K562 (cell line): ENCODE measurements at regions not wholly inside any gene's neighbourhood (a gene's known extent, or its start where the extent isn't known, plus 50 kb on each side); places are given as distances from the start of the nearest gene placed in this dataset.
A peak's percentile ranks its signal among the peaks of the same experiment; 100 is the strongest.

Experiments used
- ATAC-seq: fragments of 200-7000 bp; cut with Tn5 transposase; 3 replicates; pipeline ENCODE4 v1.9.1; 2020; ENCODE audit warnings: moderate library complexity
- BruUV-seq: library from RNA; stranded (reverse); fragments of 400-500 nt; replicated peaks from 2 replicates; lab custom pipeline; 2021; lab: Mats Ljungman, UMichigan
- CTCF ChIA-PET: fragments of 300-600 bp; formaldehyde crosslinking; extraction: SDS; loops from one replicate; lab custom pipeline; 2021; ENCODE audit warnings: low intra/inter-chr PET ratio; lab: Yijun Ruan, JAX
- POLR2A ChIA-PET: fragments of 300-600, 350-650 bp; sonication (Branson Sonifier 250); formaldehyde crosslinking; extraction: SDS; loops from one replicate; lab custom pipeline; 2021; ENCODE audit warnings: antibody characterized with exemption, inconsistent platforms; lab: Yijun Ruan, JAX
- DNase-seq, 4 experiments: peaks; one replicate each; pipeline versions ENCODE4 v3.0.0 to v3.0.0-alpha.2; 2011 to 2018; ENCODE audit warnings: low spot score in 3 of 4, mixed read lengths in 3 of 4; ENCODE audit errors: extremely low read depth in 1 of 4
- FAIRE-seq: peaks from 2 replicates; lab custom pipeline; 2011; peaks lifted over from hg19 to GRCh38; lab: Jason Lieb, UNC
- H2AFZ ChIP-seq: 2 replicates; pipeline ENCODE4 v1.6.0; 2011; ENCODE audit warnings: low read depth, low read length, control low read depth, inconsistent platforms
- H3K27ac ChIP-seq: fragments of 200-600 bp; 3 replicates; pipeline ENCODE4 v1.8.0; 2011; ENCODE audit warnings: low read depth, mild to moderate bottlenecking, control low read depth, inconsistent platforms, low read length, moderate library complexity, mixed read lengths; ENCODE audit errors: extremely low read depth
- H3K27me3 ChIP-seq, 2 experiments: fragments of 300-600 bp in 1 of 2; 2 replicates in 1 of 2; 3 replicates in 1 of 2; pipeline versions ENCODE4 v1.6.0 to v1.8.0; 2011; ENCODE audit warnings: inconsistent platforms in 2 of 2, low read length in 2 of 2, mild to moderate bottlenecking in 1 of 2, mixed read lengths in 1 of 2, moderate library complexity in 1 of 2; ENCODE audit not compliant: control insufficient read depth in 2 of 2, insufficient read depth in 2 of 2
- H3K36me3 ChIP-seq: fragments of 300-600 bp; 3 replicates; pipeline ENCODE4 v1.8.0; 2011; ENCODE audit warnings: mild to moderate bottlenecking, low read length, inconsistent platforms; ENCODE audit not compliant: control insufficient read depth, insufficient read depth
- H3K4me1 ChIP-seq, 2 experiments: fragments of 200-600 bp in 1 of 2; replicated peaks in 1 of 2; 2 replicates in 1 of 2; 3 replicates in 1 of 2; pipeline versions ENCODE4 v1.5.1 to v1.8.0; 2011; ENCODE audit warnings: inconsistent platforms in 2 of 2, low read length in 2 of 2, mild to moderate bottlenecking in 1 of 2, mixed read lengths in 1 of 2, moderate library complexity in 1 of 2; ENCODE audit not compliant: control insufficient read depth in 2 of 2, insufficient read depth in 2 of 2
- H3K4me2 ChIP-seq: 2 replicates; pipeline ENCODE4 v1.6.1; 2011; ENCODE audit warnings: low read length, control low read depth, inconsistent platforms, mixed read lengths; ENCODE audit not compliant: insufficient read depth
- H3K4me3 ChIP-seq: fragments of 200-600 bp; sonication (generic), shearing (Covaris generic); 2 replicates; pipeline ENCODE4 v1.5.1; 2016; ENCODE audit warnings: control low read depth, inconsistent platforms
- H3K79me2 ChIP-seq: fragments of 200-600 bp; 3 replicates; pipeline ENCODE4 v1.8.0; 2011; ENCODE audit warnings: low read length, inconsistent platforms; ENCODE audit not compliant: control insufficient read depth, insufficient read depth
- H3K9ac ChIP-seq, 2 experiments: 2 replicates each; pipeline versions ENCODE4 v1.6.0 to v1.6.1; 2011; ENCODE audit warnings: low read depth in 2 of 2, low read length in 2 of 2, control low read depth in 1 of 2, inconsistent platforms in 1 of 2, mild to moderate bottlenecking in 1 of 2, mixed read lengths in 1 of 2; ENCODE audit not compliant: insufficient read depth in 1 of 2
- H3K9me1 ChIP-seq: one replicate; pipeline ENCODE4 v1.6.0; 2011; ENCODE audit warnings: inconsistent platforms, mild to moderate bottlenecking, low read length, moderate library complexity; ENCODE audit not compliant: control insufficient read depth, insufficient read depth
- H3K9me3 ChIP-seq: replicated peaks from 2 replicates; pipeline ENCODE4 v1.5.1; 2011; ENCODE audit warnings: low read depth, low read length, inconsistent platforms; ENCODE audit not compliant: control insufficient read depth, insufficient read depth
- H4K20me1 ChIP-seq: replicated peaks from 2 replicates; pipeline ENCODE4 v1.6.1; 2011; ENCODE audit warnings: low read length, inconsistent platforms, mixed read lengths; ENCODE audit not compliant: control insufficient read depth, insufficient read depth
- CXXC5 ChIP-seq: fragments of 250-450 bp; sonication (Bioruptor Pico); IDR thresholded peaks from 2 replicates; pipeline ENCODE4 v1.8.0; 2022; ENCODE audit warnings: inconsistent platforms, mild to moderate bottlenecking, moderate library complexity
- E2F1 ChIP-seq: sonication (generic); formaldehyde crosslinking; IDR thresholded peaks from 2 replicates; pipeline ENCODE4 v1.8.1; 2023; ENCODE audit warnings: mild to moderate bottlenecking, missing genetic modification reagents, moderate library complexity
- MTA3 ChIP-seq: fragments of 450-650 bp; formaldehyde crosslinking; IDR thresholded peaks from 2 replicates; pipeline ENCODE4 v1.6.1; 2017; ENCODE audit warnings: mild to moderate bottlenecking, borderline replicate concordance
- MYBL2 ChIP-seq, 2 experiments: fragments of 450-650 bp in 1 of 2; sonication (generic) in 1 of 2; formaldehyde crosslinking in 1 of 2; IDR thresholded peaks; 2 replicates each; pipeline versions ENCODE4 v1.6.1 to v1.8.1; 2017 to 2022; ENCODE audit warnings: borderline replicate concordance in 1 of 2, inconsistent platforms in 1 of 2, low read depth in 1 of 2, mild to moderate bottlenecking in 1 of 2, missing genetic modification reagents in 1 of 2, moderate library complexity in 1 of 2
- RBBP5 ChIP-seq: fragments of 200-600 bp; sonication (generic); IDR thresholded peaks from 2 replicates; pipeline ENCODE4 v1.6.1; 2012; ENCODE audit warnings: borderline replicate concordance, mild to moderate bottlenecking, low read length, control low read depth, inconsistent platforms; ENCODE audit not compliant: insufficient read depth, poor library complexity, severe bottlenecking
- RBM25 ChIP-seq: fragments of 200-400 bp; formaldehyde crosslinking; IDR thresholded peaks from 2 replicates; pipeline ENCODE4 v1.6.1; 2018; ENCODE audit warnings: low read length, low read depth, moderate library complexity; ENCODE audit not compliant: severe bottlenecking
- WGBS: fragments of 100-300 bp; shearing (Covaris generic); methylation state at CpG from one replicate; pipeline ENCODE4 v1.1.6; 2016; ENCODE audit warnings: low coverage, mixed read lengths; ENCODE audit not compliant: insufficient coverage; ENCODE audit errors: missing lambda C conversion rate; 5-methylcytosine and 5-hydroxymethylcytosine counted together
- in situ Hi-C: fragments of 300-500 bp; cut with MboI; formaldehyde crosslinking; loops from 4 replicates; pipeline ENCODE4 v1.15.0; 2018; ENCODE audit warnings: inconsistent platforms, mixed read lengths
- intact Hi-C: fragments of 100-400 bp; cut with micrococcal nuclease; formaldehyde crosslinking; loops from 2 replicates; pipeline ENCODE4 v1.14.2; 2022
- TF ChIP-seq, protein P1 (sequence below), 2 experiments: IDR thresholded peaks; 2 replicates each; pipeline ENCODE4 v1.6.1; 2012; ENCODE audit warnings: improper control_type of control experiment in 2 of 2, low read depth in 2 of 2, low read length in 2 of 2, borderline replicate concordance in 1 of 2

DNA sequence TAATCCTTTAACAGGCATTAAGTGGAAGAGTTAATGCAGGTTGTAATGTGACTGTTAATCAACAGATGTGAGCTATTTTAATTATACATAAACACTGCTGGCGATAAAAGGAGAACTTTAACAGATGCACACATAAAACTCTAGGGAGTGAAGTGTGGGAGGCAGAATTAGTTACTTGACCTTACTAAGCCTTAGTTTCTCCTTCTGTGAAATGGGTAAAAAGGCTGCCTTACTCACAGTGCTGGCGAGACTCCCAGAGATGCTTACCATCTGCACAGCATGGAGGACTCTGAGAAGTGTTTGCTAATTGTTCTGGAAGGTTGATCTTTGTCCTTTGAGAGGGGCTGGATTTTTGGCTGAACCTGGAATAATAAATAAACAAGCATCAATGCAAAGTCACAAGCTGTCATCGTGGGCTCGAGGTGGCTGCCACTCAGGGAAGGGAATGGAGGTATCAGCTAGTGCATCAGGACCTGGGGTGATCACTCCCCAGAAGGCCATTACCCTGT is 58.6 kb upstream of the MPEG1 start:
- DNase-seq = no peak
- no peak for FAIRE-seq
- Histone ChIP-seq H3K27ac (no peak overlapping the region), H2AFZ (no peak overlapping the region), H3K27me3 (0 out of 5 replicates have a peak, but pooled peaks cover 0 to 4% of the 10 kb centered on the region in 2 experiments), H3K9me3 (no peaks in the 10 kb centered on the region), H3K4me1 (no peaks in the 10 kb centered on the region; a peak in 2 of 5 replicates), H3K9me1 (no peaks in the 10 kb centered on the region), H3K4me3 (no peak overlapping the region), H3K4me2 (no peak overlapping the region), H3K36me3 (no peaks in the 10 kb centered on the region)
- ChIA-PET CTCF (no interaction called here), POLR2A (no interaction called here)
- WGBS = 0% methylated on average over 4 of the region's 4 CpGs
- no TSS peak for BruUV-seq
- in situ Hi-C loops (no loop called here), intact Hi-C loops (no loop called here)
- TF ChIP-seq RBM25 = peak; percentile 53
- no peak for TF ChIP-seq MYBL2 (IDR thresholded peaks at IDR 0.05; ENCODE audit: low read depth)
- TF ChIP-seq MYBL2 (CRISPR knock-in tag; IDR thresholded peaks at IDR 0.05; ENCODE audit: borderline replicate concordance) = no peak
- TF ChIP-seq E2F1 (CRISPR knock-in tag) = no peak
- TF ChIP-seq MTA3 = no peak
- TF ChIP-seq, protein P1, sequence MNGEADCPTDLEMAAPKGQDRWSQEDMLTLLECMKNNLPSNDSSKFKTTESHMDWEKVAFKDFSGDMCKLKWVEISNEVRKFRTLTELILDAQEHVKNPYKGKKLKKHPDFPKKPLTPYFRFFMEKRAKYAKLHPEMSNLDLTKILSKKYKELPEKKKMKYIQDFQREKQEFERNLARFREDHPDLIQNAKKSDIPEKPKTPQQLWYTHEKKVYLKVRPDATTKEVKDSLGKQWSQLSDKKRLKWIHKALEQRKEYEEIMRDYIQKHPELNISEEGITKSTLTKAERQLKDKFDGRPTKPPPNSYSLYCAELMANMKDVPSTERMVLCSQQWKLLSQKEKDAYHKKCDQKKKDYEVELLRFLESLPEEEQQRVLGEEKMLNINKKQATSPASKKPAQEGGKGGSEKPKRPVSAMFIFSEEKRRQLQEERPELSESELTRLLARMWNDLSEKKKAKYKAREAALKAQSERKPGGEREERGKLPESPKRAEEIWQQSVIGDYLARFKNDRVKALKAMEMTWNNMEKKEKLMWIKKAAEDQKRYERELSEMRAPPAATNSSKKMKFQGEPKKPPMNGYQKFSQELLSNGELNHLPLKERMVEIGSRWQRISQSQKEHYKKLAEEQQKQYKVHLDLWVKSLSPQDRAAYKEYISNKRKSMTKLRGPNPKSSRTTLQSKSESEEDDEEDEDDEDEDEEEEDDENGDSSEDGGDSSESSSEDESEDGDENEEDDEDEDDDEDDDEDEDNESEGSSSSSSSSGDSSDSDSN (IDR thresholded peaks at IDR 0.05; ENCODE audit: borderline replicate concordance in 1 of 2, low read depth in 2 of 2, low read length in 2 of 2) = no peak
- no peak for TF ChIP-seq RBBP5
- TF ChIP-seq CXXC5 (CRISPR knock-in tag) = no peak
- TF ChIP-seq, all 486 proteins: peak for 1
- no peak for ATAC-seq
- no peaks in the 10 kb centered on the region for H3K79me2 ChIP-seq
- no peak overlapping the region for H3K9ac ChIP-seq
- H4K20me1 ChIP-seq = no peaks in the 10 kb centered on the region
